GM23338 (cell line): ENCODE measurements at regions not wholly inside any gene's neighbourhood (a gene's known extent, or its start where the extent isn't known, plus 50 kb on each side); places are given as distances from the start of the nearest gene placed in this dataset.

ENCODE experiments used
- ATAC-seq: fragments of 200-7000 bp; cut with Tn5 transposase; 3 replicates; pipeline ENCODE4 v1.9.1; 2020
- DNase-seq: peaks from one replicate; pipeline ENCODE4 v3.0.0-alpha.2; 2015; ENCODE audit warnings: low spot score
- H2AFZ ChIP-seq: fragments of 200-600 bp; sonication (generic); 2 replicates; pipeline ENCODE4 v1.8.0; 2016; ENCODE audit warnings: antibody characterized with exemption, mild to moderate bottlenecking, moderate library complexity
- H3F3A ChIP-seq: fragments of 200-600 bp; sonication (generic); replicated peaks from 2 replicates; pipeline ENCODE4 v1.8.0; 2017; ENCODE audit warnings: antibody characterized with exemption, mixed run types, low read depth
- H3K27ac ChIP-seq: fragments of 200-600 bp; sonication (generic); 2 replicates; pipeline ENCODE4 v1.6.1; 2016; ENCODE audit warnings: low read depth
- H3K27me3 ChIP-seq: fragments of 200-600 bp; sonication (generic); 2 replicates; pipeline ENCODE4 v1.8.0; 2016; ENCODE audit warnings: mild to moderate bottlenecking, mixed run types, moderate library complexity; ENCODE audit not compliant: insufficient read depth
- H3K36me3 ChIP-seq: fragments of 200-600 bp; sonication (generic); 2 replicates; pipeline ENCODE4 v1.8.0; 2016; ENCODE audit warnings: mild to moderate bottlenecking; ENCODE audit not compliant: insufficient read depth
- H3K4me1 ChIP-seq: fragments of 200-600 bp; sonication (generic); 2 replicates; pipeline ENCODE4 v1.8.0; 2016; ENCODE audit warnings: mild to moderate bottlenecking, moderate library complexity; ENCODE audit not compliant: insufficient read depth
- H3K4me2 ChIP-seq: fragments of 200-600 bp; sonication (generic); 2 replicates; pipeline ENCODE4 v1.7.1; 2017; ENCODE audit warnings: mixed run types
- H3K4me3 ChIP-seq: fragments of 200-600 bp; sonication (generic); 2 replicates; pipeline ENCODE4 v1.6.1; 2016; ENCODE audit warnings: mixed run types
- H3K79me2 ChIP-seq: fragments of 200-600 bp; sonication (generic); replicated peaks from 2 replicates; pipeline ENCODE4 v1.8.0; 2017; ENCODE audit warnings: mild to moderate bottlenecking; ENCODE audit not compliant: insufficient read depth
- H3K9me2 ChIP-seq: fragments of 200-600 bp; sonication (generic); 2 replicates; pipeline ENCODE4 v1.8.0; 2017; ENCODE audit not compliant: insufficient read depth
- H4K20me1 ChIP-seq: fragments of 200-600 bp; sonication (generic); replicated peaks from 2 replicates; pipeline ENCODE4 v1.8.0; 2017; ENCODE audit warnings: mild to moderate bottlenecking; ENCODE audit not compliant: insufficient read depth
- H3K27ac Mint-ChIP-seq: 2 replicates; pipeline ENCODE4 v1.8.0; 2020; ENCODE audit warnings: inconsistent platforms, mild to moderate bottlenecking, moderate library complexity, mixed read lengths
- H3K27me3 Mint-ChIP-seq: 3 replicates; pipeline ENCODE4 v1.8.0; 2022; ENCODE audit warnings: low read depth, mild to moderate bottlenecking, moderate library complexity, mixed read lengths, inconsistent platforms; ENCODE audit not compliant: insufficient read depth, poor library complexity
- H3K36me3 Mint-ChIP-seq: 3 replicates; pipeline ENCODE4 v1.8.0; 2021; ENCODE audit warnings: low read depth, mild to moderate bottlenecking, inconsistent platforms, moderate library complexity, mixed read lengths
- H3K4me1 Mint-ChIP-seq: 3 replicates; pipeline ENCODE4 v1.8.0; 2020; ENCODE audit warnings: mild to moderate bottlenecking, inconsistent platforms, mixed read lengths
- H3K4me3 Mint-ChIP-seq: 3 replicates; pipeline ENCODE4 v1.8.0; 2021; ENCODE audit warnings: moderate library complexity, mild to moderate bottlenecking, inconsistent platforms, mixed read lengths
- H3K9me3 Mint-ChIP-seq: 3 replicates; pipeline ENCODE4 v1.8.0; 2020; ENCODE audit warnings: moderate library complexity, mild to moderate bottlenecking, inconsistent platforms, mixed read lengths
- CREB1 ChIP-seq: fragments of 250-450 bp; sonication (Bioruptor Pico); IDR thresholded peaks from 2 replicates; pipeline ENCODE4 v1.5.0; 2020; ENCODE audit warnings: low read depth, mild to moderate bottlenecking, moderate library complexity
- CTCF ChIP-seq, 2 experiments: fragments of 200-600 bp in 1 of 2; sonication (generic) in 1 of 2; conservative IDR thresholded peaks; 2 replicates each; pipeline versions ENCODE4 v1.5.1 to v1.6.1; 2016 to 2017; ENCODE audit warnings: antibody characterized with exemption in 2 of 2, low read depth in 2 of 2, mild to moderate bottlenecking in 2 of 2, moderate library complexity in 1 of 2
- ETS1 ChIP-seq: IDR thresholded peaks from 2 replicates; pipeline ENCODE4 v1.6.1; 2016; ENCODE audit warnings: antibody characterized with exemption
- EZH2 ChIP-seq: fragments of 200-600 bp; sonication (generic); IDR thresholded peaks from one replicate; pipeline ENCODE4 v1.8.0; 2017; ENCODE audit warnings: antibody characterized with exemption, mild to moderate bottlenecking, low read depth; ENCODE audit not compliant: unreplicated experiment
- EZH2phosphoT487 ChIP-seq: fragments of 200-600 bp; sonication (generic); IDR thresholded peaks from one replicate; pipeline ENCODE4 v1.8.1; 2018; ENCODE audit warnings: antibody characterized with exemption; ENCODE audit not compliant: unreplicated experiment
- JUNB ChIP-seq: IDR thresholded peaks from one replicate; pipeline ENCODE4 v1.6.1; 2016; ENCODE audit warnings: antibody characterized with exemption; ENCODE audit not compliant: unreplicated experiment
- NANOG ChIP-seq: IDR thresholded peaks from 2 replicates; pipeline ENCODE4 v1.6.1; 2016; ENCODE audit warnings: antibody characterized with exemption, borderline replicate concordance
- POLR2AphosphoS5 ChIP-seq: IDR thresholded peaks from 2 replicates; pipeline ENCODE4 v1.6.1; 2016; ENCODE audit warnings: antibody characterized with exemption, low read depth
- REST ChIP-seq: IDR thresholded peaks from one replicate; pipeline ENCODE4 v1.6.1; 2018; ENCODE audit warnings: antibody characterized with exemption; ENCODE audit not compliant: unreplicated experiment
- STAT1 ChIP-seq: IDR thresholded peaks from one replicate; pipeline ENCODE4 v1.6.1; 2016; ENCODE audit warnings: antibody characterized with exemption; ENCODE audit not compliant: unreplicated experiment
- ZNF114 ChIP-seq: fragments of 250-450 bp; sonication (Bioruptor Pico); IDR thresholded peaks from 2 replicates; pipeline ENCODE4 v1.5.0; 2020; ENCODE audit warnings: mild to moderate bottlenecking, moderate library complexity
- ZNF331 ChIP-seq: fragments of 250-450 bp; sonication (Bioruptor Pico); IDR thresholded peaks from 2 replicates; pipeline ENCODE4 v1.5.0; 2020; ENCODE audit warnings: low read depth, mild to moderate bottlenecking, moderate library complexity
- ZNF462 ChIP-seq: fragments of 250-450 bp; sonication (Bioruptor Pico); IDR thresholded peaks from 2 replicates; pipeline ENCODE4 v1.5.0; 2020; ENCODE audit warnings: mild to moderate bottlenecking, moderate library complexity

- Mint-ChIP-seq H3K27me3 (no peaks in the 10 kb centered on the region), H3K4me3 (no peak overlapping the region), H3K27ac (no peak overlapping the region), H3K4me1 (no peaks in the 10 kb centered on the region; the same call in 2 of the 3 replicates), H3K9me3 (no peaks in the 10 kb centered on the region), H3K36me3 (no peaks in the 10 kb centered on the region)
- no peaks in the 10 kb centered on the region for H4K20me1 ChIP-seq
- no peaks in the 10 kb centered on the region for H3K36me3 ChIP-seq
- H3K4me3 ChIP-seq = no peak overlapping the region
- no peak for DNase-seq
- TF ChIP-seq ZNF462 (CRISPR knock-in tag) (no peak), NANOG (no peak), ZNF114 (CRISPR knock-in tag) (no peak), EZH2phosphoT487 (no peak), CREB1 (CRISPR knock-in tag) (no peak), ZNF331 (CRISPR knock-in tag) (no peak), STAT1 (no peak), JUNB (no peak), ETS1 (no peak), POLR2AphosphoS5 (no peak), CTCF (conservative IDR thresholded peaks at IDR 0.05; ENCODE audit: low read depth in 2 of 2) (no peak), EZH2 (no peak), REST (no peak)
- no peaks in the 10 kb centered on the region for H3K9me2 ChIP-seq
- H3K4me1 ChIP-seq = no peaks in the 10 kb centered on the region; the same call in 1 of the 2 replicates
- no peak overlapping the region; the same call in 1 of the 2 replicates for H2AFZ ChIP-seq
- no peak for ATAC-seq
- H3K27ac ChIP-seq = no peak overlapping the region
- H3K27me3 ChIP-seq = no peaks in the 10 kb centered on the region
- no peaks in the 10 kb centered on the region for H3F3A ChIP-seq
- H3K79me2 ChIP-seq = no peaks in the 10 kb centered on the region
- no peak overlapping the region for H3K4me2 ChIP-seq
Measured at GRCh38 chr9:22645893-22646292, 199.3 kb downstream of the DMRTA1 start.
